Calu3 (cell line): ENCODE measurements at regions not wholly inside any gene's neighbourhood (a gene's known extent, or its start where the extent isn't known, plus 50 kb on each side); places are given as distances from the start of the nearest gene placed in this dataset.

Experiments
- BruUV-seq: library from RNA; stranded (reverse); fragments of 400-500 nt; replicated peaks from 2 replicates; lab custom pipeline; 2021; lab: Mats Ljungman, UMichigan
- CTCF ChIA-PET: fragments of 300-600 bp; sonication (Branson Sonifier 250); formaldehyde crosslinking; loops from one replicate; lab custom pipeline; 2022; ENCODE audit warnings: antibody characterized with exemption; lab: Charles Lee
- DNase-seq: peaks from one replicate; pipeline ENCODE4 v3.0.0; 2022
- H3K27ac Mint-ChIP-seq: one replicate; pipeline ENCODE4 v1.8.0; 2022; ENCODE audit warnings: mixed read lengths; ENCODE audit not compliant: unreplicated experiment
- H3K27me3 Mint-ChIP-seq: one replicate; pipeline ENCODE4 v1.8.0; 2022; ENCODE audit warnings: mixed read lengths; ENCODE audit not compliant: unreplicated experiment
- H3K36me3 Mint-ChIP-seq: one replicate; pipeline ENCODE4 v1.8.0; 2022; ENCODE audit warnings: mild to moderate bottlenecking, moderate library complexity, mixed read lengths; ENCODE audit not compliant: insufficient read depth, unreplicated experiment
- H3K4me1 Mint-ChIP-seq: one replicate; pipeline ENCODE4 v1.8.0; 2022; ENCODE audit warnings: mild to moderate bottlenecking, low read depth, mixed read lengths; ENCODE audit not compliant: unreplicated experiment
- H3K4me3 Mint-ChIP-seq: one replicate; pipeline ENCODE4 v1.8.0; 2022; ENCODE audit warnings: mild to moderate bottlenecking, low read depth, moderate library complexity, mixed read lengths; ENCODE audit not compliant: unreplicated experiment
- H3K9me3 Mint-ChIP-seq: one replicate; pipeline ENCODE4 v1.8.0; 2022; ENCODE audit warnings: low read depth, mixed read lengths; ENCODE audit not compliant: unreplicated experiment
- CTCF ChIP-seq: fragments of 200-600 bp; IDR thresholded peaks from one replicate; pipeline ENCODE4 v1.8.0; 2022; ENCODE audit warnings: antibody characterized with exemption; ENCODE audit not compliant: unreplicated experiment
- intact Hi-C: fragments of 100-400 bp; cut with micrococcal nuclease; formaldehyde crosslinking; loops from one replicate; pipeline ENCODE4 v1.10.0; 2022; ENCODE audit not compliant: unreplicated experiment

GRCh38 chr12:3968523-3968922 lies 95.3 kb upstream of the PARP11 start:
- Mint-ChIP-seq H3K9me3 (no peaks in the 10 kb centered on the region), H3K4me3 (no peak overlapping the region), H3K4me1 (no peaks in the 10 kb centered on the region), H3K27ac (no peak overlapping the region), H3K27me3 (peaks cover 81% of the 10 kb centered on the region), H3K36me3 (no peaks in the 10 kb centered on the region)
- CTCF ChIA-PET = no interaction called here
- intact Hi-C loops = no loop called here
- no peak for TF ChIP-seq CTCF
- BruUV-seq = no TSS peak
- DNase-seq = no peak

DNA sequence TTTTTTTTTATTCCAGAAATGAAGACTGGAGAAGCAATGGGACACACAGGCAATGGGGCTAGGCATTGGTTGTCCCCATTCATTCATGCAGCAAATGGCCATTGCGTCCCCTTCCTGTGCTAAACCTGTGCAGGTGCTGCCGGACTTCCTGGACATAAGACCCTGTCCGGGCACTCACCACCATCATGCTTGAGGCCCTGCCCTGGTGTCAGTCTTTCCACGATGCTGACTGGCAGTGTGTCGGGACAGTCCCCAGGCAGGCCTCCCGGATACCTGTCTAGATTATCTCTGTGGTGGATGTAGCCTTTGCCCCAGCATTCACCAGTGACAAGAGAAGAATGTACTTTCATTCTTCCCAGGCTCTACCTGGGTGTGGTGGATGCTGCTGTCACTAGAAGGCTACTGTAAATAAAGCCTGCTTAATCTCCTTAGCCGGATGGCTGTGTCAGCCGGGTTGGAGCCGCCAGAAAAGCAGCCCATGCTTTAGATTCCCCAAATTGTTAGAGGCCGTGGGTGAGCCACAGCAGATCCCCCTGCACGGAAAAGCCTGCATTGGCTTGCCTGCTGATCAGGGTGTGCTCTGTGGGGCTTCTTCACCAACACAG lies 94.5 kb upstream of the PARP11 start:
- Mint-ChIP-seq H3K9me3 (no peaks in the 10 kb centered on the region), H3K27ac (no peak overlapping the region), H3K27me3 (peaks cover 81% of the 10 kb centered on the region), H3K4me1 (no peaks in the 10 kb centered on the region), H3K36me3 (no peaks in the 10 kb centered on the region), H3K4me3 (no peak overlapping the region)
- DNase-seq = no peak
- CTCF ChIA-PET = no interaction called here
- intact Hi-C loops = no loop called here
- TF ChIP-seq CTCF = no peak
- BruUV-seq = no TSS peak

- no peak for DNase-seq
- CTCF ChIA-PET = no interaction called here
- TF ChIP-seq CTCF = no peak
- Mint-ChIP-seq H3K27ac (no peak overlapping the region), H3K27me3 (peaks cover 84% of the 10 kb centered on the region), H3K9me3 (no peaks in the 10 kb centered on the region), H3K36me3 (no peaks in the 10 kb centered on the region), H3K4me3 (no peak overlapping the region), H3K4me1 (no peaks in the 10 kb centered on the region)
- no TSS peak for BruUV-seq
- intact Hi-C loops = no loop called here
These were observed 93.2 kb upstream of the PARP11 start for GRCh38 chr12:3966376-3966775.

GRCh38 chr12:3965046-3965445 lies 91.8 kb upstream of the PARP11 start:
- intact Hi-C loops = no loop called here
- H3K27ac Mint-ChIP-seq = no peak overlapping the region

More at GRCh38 chr12:3965046-3965445, 91.8 kb upstream of the PARP11 start:
- Mint-ChIP-seq H3K9me3 (no peaks in the 10 kb centered on the region), H3K36me3 (no peaks in the 10 kb centered on the region), H3K4me1 (no peaks in the 10 kb centered on the region), H3K27me3 (peaks cover 85% of the 10 kb centered on the region), H3K4me3 (no peak overlapping the region)
- no peak for DNase-seq
- CTCF ChIA-PET = no interaction called here
- TF ChIP-seq CTCF = no peak
- no TSS peak for BruUV-seq
